ENCODE measurements at regions not wholly inside any gene's neighbourhood (a gene's known extent, or its start where the extent isn't known, plus 50 kb on each side); places are given as distances from the start of the nearest gene placed in this dataset.

DNA sequence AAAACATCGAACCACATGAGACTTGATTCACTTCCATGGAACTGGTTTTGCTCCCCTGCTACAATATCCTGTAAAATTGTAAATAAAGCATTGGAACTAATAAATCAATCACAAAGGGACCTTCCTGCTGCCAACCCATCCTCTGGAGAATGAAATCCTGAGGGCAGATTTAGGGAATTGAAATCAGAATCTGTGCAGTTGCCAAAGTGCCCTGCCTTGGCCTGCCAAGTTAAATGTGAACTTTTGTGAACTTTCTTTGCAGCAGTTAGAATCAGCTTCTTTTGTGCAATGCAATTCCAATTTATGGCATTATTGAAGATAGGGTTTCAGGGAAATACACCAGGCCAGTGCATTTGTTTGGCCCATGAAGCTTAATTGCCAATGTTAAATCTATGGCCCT is 263.1 kb downstream of the PTTG2 start:
- in situ Hi-C loops (cut with MboI; ENCODE audit: low pct_ligation_motif_present in 1 of 4, low pct_unique_long_range_greater_than_20kb in 1 of 4, low sequenced_read_pairs in 3 of 4), result no loop called here
- Histone ChIP-seq H3K4me3 (no peak overlapping the region), H3K9me3 (no peaks in the 10 kb centered on the region), H3K27me3 (no peaks in the 10 kb centered on the region), H3K27ac (peak overlapping the region; percentile 64 to 77 (median 72)), H3K36me3 (no peaks in the 10 kb centered on the region), H3K4me1 (peaks cover 11 to 24% (median 24%) of the 10 kb centered on the region in 4 donors)
- TF ChIP-seq POLR2A (IDR thresholded peaks at IDR 0.05) (no peak), CTCF (IDR thresholded peaks at IDR 0.05) (no peak), EP300 (IDR thresholded peaks at IDR 0.05; ENCODE audit: low read depth) (no peak), POLR2AphosphoS5 (IDR thresholded peaks at IDR 0.05) (no peak)
- intact Hi-C loops (cut with DNase I; ENCODE audit: low total_unique reads), result no loop called here
- no peak for DNase-seq
- 0% methylated on average over 1 of the region's 1 CpG; no CpG with 5 or more reads in 1 of the 2 donors for WGBS, 2 donors (ENCODE audit: low coverage in 1 of 2)

DNA sequence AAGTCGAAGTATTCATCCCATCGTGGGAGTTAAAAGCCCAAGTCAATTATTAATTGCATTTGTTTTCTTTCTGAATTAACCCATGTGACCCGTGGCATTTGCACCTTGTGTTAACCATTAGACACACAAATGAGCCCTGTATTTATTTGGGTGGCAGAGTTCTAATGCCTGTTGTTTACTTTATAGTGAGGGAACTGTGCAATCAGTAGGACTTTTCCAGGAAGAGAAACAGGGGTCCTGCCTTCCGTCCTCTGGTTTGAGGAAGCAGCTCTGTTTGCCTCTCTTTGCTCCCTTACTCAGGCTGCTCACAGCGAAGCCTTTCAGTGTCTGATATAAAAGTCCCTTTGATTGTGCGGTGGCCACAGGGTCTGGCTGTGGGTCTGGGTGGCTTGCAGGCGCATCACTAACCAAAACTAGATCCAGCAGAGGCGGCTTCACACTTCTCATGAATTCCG is 263.6 kb downstream of the PTTG2 start:
- DNase-seq, result peak; percentile 26
- intact Hi-C loops (cut with DNase I; ENCODE audit: low total_unique reads) (no loop called here), in situ Hi-C loops (cut with MboI; ENCODE audit: low pct_ligation_motif_present in 1 of 4, low pct_unique_long_range_greater_than_20kb in 1 of 4, low sequenced_read_pairs in 3 of 4) (no loop called here)
- peaks cover 11 to 24% (median 24%) of the 10 kb centered on the region in 4 donors for H3K4me1 ChIP-seq
- peak overlapping the region; percentile 64 to 77 (median 72) for H3K27ac ChIP-seq
- TF ChIP-seq EP300 (IDR thresholded peaks at IDR 0.05; ENCODE audit: low read depth) (no peak), POLR2A (IDR thresholded peaks at IDR 0.05) (no peak), CTCF (IDR thresholded peaks at IDR 0.05) (no peak), POLR2AphosphoS5 (IDR thresholded peaks at IDR 0.05) (no peak)
- H3K9me3 ChIP-seq, result no peaks in the 10 kb centered on the region
- H3K4me3 ChIP-seq, result no peak overlapping the region
- WGBS, 2 donors (ENCODE audit: low coverage in 1 of 2), result 37 to 49% methylated on average over 9 of the region's 9 CpGs
- H3K36me3 ChIP-seq, result no peaks in the 10 kb centered on the region
- H3K27me3 ChIP-seq, result no peaks in the 10 kb centered on the region

DNA sequence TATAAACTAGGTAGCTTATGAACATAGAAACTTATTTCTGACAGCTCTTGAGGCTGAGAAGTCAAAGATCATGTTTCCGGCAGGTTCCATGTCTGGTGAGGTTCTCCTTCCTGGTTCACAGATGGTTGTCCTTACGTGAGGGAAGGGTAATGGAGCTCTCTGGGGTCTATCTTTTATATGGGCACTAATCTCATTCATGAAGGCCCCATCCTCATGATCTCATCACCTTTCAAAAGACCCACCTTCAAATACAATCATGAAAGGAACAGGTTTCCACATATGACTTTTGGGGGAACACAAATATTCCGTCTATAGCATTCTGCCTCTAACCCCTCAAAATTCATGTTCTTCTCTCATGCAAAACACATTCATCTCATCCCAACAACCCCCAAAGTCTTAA is 264.7 kb downstream of the PTTG2 start:
- Histone ChIP-seq H3K9me3 (no peaks in the 10 kb centered on the region), H3K27me3 (no peaks in the 10 kb centered on the region), H3K27ac (peak overlapping the region in 2 of 4 donors; percentile 71 to 73), H3K4me3 (no peak overlapping the region), H3K36me3 (no peaks in the 10 kb centered on the region), H3K4me1 (peaks cover 11 to 33% (median 32%) of the 10 kb centered on the region in 4 donors)
- in situ Hi-C loops (cut with MboI; ENCODE audit: low pct_ligation_motif_present in 1 of 4, low pct_unique_long_range_greater_than_20kb in 1 of 4, low sequenced_read_pairs in 3 of 4) (no loop called here), intact Hi-C loops (cut with DNase I; ENCODE audit: low total_unique reads) (no loop called here)
- no peak for DNase-seq
- WGBS, 2 donors (ENCODE audit: low coverage in 1 of 2), result 87 to 100% methylated on average over 2 to 3 of the region's 3 CpGs
- no peak for TF ChIP-seq POLR2AphosphoS5 (IDR thresholded peaks at IDR 0.05)

GRCh38 chr4:38226170-38226569 is 266.0 kb downstream of the PTTG2 start:
- in situ Hi-C loops (cut with MboI; ENCODE audit: low pct_ligation_motif_present in 1 of 4, low pct_unique_long_range_greater_than_20kb in 1 of 4, low sequenced_read_pairs in 3 of 4), result no loop called here
- no peak overlapping the region for H3K4me3 ChIP-seq

More at GRCh38 chr4:38226170-38226569, 266.0 kb downstream of the PTTG2 start:
- H3K27ac ChIP-seq, result no peak overlapping the region
- intact Hi-C loops (cut with DNase I; ENCODE audit: low total_unique reads), result no loop called here
- H3K9me3 ChIP-seq, result no peaks in the 10 kb centered on the region
- no peaks in the 10 kb centered on the region for H3K36me3 ChIP-seq
- no peak for DNase-seq
- no peak for TF ChIP-seq POLR2AphosphoS5 (IDR thresholded peaks at IDR 0.05)
- no peak for TF ChIP-seq CTCF (IDR thresholded peaks at IDR 0.05)
- no peak for TF ChIP-seq POLR2A (IDR thresholded peaks at IDR 0.05)
- TF ChIP-seq EP300 (IDR thresholded peaks at IDR 0.05; ENCODE audit: low read depth), result no peak
- WGBS, 2 donors (ENCODE audit: low coverage in 1 of 2), result 67 to 91% methylated on average over 1 to 2 of the region's 2 CpGs
- no peaks in the 10 kb centered on the region for H3K27me3 ChIP-seq
- H3K4me1 ChIP-seq, result peaks cover 16 to 46% (median 45%) of the 10 kb centered on the region in 4 donors
